Fibroblast of skin of left quadriceps (primary cell): ENCODE measurements at regions not wholly inside any gene's neighbourhood (a gene's known extent, or its start where the extent isn't known, plus 50 kb on each side); places are given as distances from the start of the nearest gene placed in this dataset.
A peak's percentile ranks its signal among the peaks of the same experiment; 100 is the strongest.
"Not testable (repeated sequence)": the region's sequence is repeated elsewhere in the genome, so short reads cannot be mapped to it uniquely, and the experiment has no call there.

Source experiments
- DNase-seq, 2 experiments: peaks; one replicate each; pipeline ENCODE4 v3.0.0-alpha.2; 2013; ENCODE audit warnings: low read depth in 2 of 2

- no peak for DNase-seq
These were observed 238.1 kb upstream of the SLC8A1 start for GRCh38 chr2:40690036-40690435.

- no peak for DNase-seq
These were observed 238.6 kb upstream of the SLC8A1 start for GRCh38 chr2:40690525-40690924.

GRCh38 chr2:40700231-40700954, 248.5 kb upstream of the SLC8A1 start:
- no peak for DNase-seq

- DNase-seq: not testable (repeated sequence)
These were observed 260.5 kb upstream of the SLC8A1 start for GRCh38 chr2:40712197-40712894.

- DNase-seq: peak; percentile 37 to 39
These were observed 265.0 kb upstream of the SLC8A1 start for GRCh38 chr2:40716879-40717278.

- DNase-seq: no peak
These were observed 267.5 kb upstream of the SLC8A1 start for GRCh38 chr2:40719414-40719813.

- DNase-seq: no peak
These were observed 269.7 kb upstream of the SLC8A1 start for GRCh38 chr2:40721595-40721994.

GRCh38 chr2:40723194-40723593, 271.3 kb upstream of the SLC8A1 start:
- no peak for DNase-seq

- DNase-seq: no peak
These were observed 273.1 kb upstream of the SLC8A1 start for GRCh38 chr2:40725040-40725439.

GRCh38 chr2:40725950-40726349, 274.1 kb upstream of the SLC8A1 start:
- DNase-seq: no peak

- DNase-seq: peak; percentile 71 to 75
These were observed 282.9 kb upstream of the SLC8A1 start for GRCh38 chr2:40734797-40735196.

GRCh38 chr2:40737180-40737579, 285.3 kb upstream of the SLC8A1 start:
- DNase-seq: no peak

- DNase-seq: no peak
These were observed 288.5 kb upstream of the SLC8A1 start for GRCh38 chr2:40740419-40740818.

GRCh38 chr2:40741532-40741931, 289.6 kb upstream of the SLC8A1 start:
- no peak for DNase-seq

- no peak for DNase-seq
These were observed 294.3 kb upstream of the SLC8A1 start for GRCh38 chr2:40746191-40746590.

- DNase-seq: no peak
These were observed 300.1 kb upstream of the SLC8A1 start for GRCh38 chr2:40751981-40752380.

GRCh38 chr2:40752796-40753195, 300.9 kb upstream of the SLC8A1 start:
- no peak for DNase-seq

- no peak for DNase-seq
These were observed 303.0 kb upstream of the SLC8A1 start for GRCh38 chr2:40754912-40755311.

GRCh38 chr2:40758401-40759155, 306.7 kb upstream of the SLC8A1 start:
- peak; percentile 10 to 13 for DNase-seq

GRCh38 chr2:40760071-40760666, 308.3 kb upstream of the SLC8A1 start:
- peak; percentile 37 to 49 for DNase-seq

GRCh38 chr2:40773291-40773690, 321.4 kb upstream of the SLC8A1 start:
- DNase-seq: no peak

- DNase-seq: no peak
These were observed 331.8 kb upstream of the SLC8A1 start for GRCh38 chr2:40783704-40784103.
